Epidermal melanocyte (primary cell): ENCODE measurements at regions not wholly inside any gene's neighbourhood (a gene's known extent, or its start where the extent isn't known, plus 50 kb on each side); places are given as distances from the start of the nearest gene placed in this dataset.

Experiments
- DNase-seq: peaks from one replicate; pipeline ENCODE4 v3.0.0; 2011; ENCODE audit warnings: low spot score; ENCODE audit not compliant: insufficient read length

- DNase-seq: no peak
These were observed 76.5 kb downstream of the RFLNA start for GRCh38 chr12:124371366-124371765.

- no peak for DNase-seq
These were observed 76.0 kb downstream of the RFLNA start for GRCh38 chr12:124370851-124371250.

GRCh38 chr12:124370384-124370783 lies 75.5 kb downstream of the RFLNA start:
- no peak for DNase-seq

GRCh38 chr12:124369827-124370378 lies 75.0 kb downstream of the RFLNA start:
- no peak for DNase-seq

GRCh38 chr12:124369055-124369826 lies 74.3 kb downstream of the RFLNA start:
- peak; percentile 61 for DNase-seq

- DNase-seq: no peak
These were observed 73.6 kb downstream of the RFLNA start for GRCh38 chr12:124368421-124369032.

GRCh38 chr12:124365726-124366430 lies 71.0 kb downstream of the RFLNA start:
- DNase-seq: no peak
